H54 (cell line): ENCODE measurements at regions not wholly inside any gene's neighbourhood (a gene's known extent, or its start where the extent isn't known, plus 50 kb on each side); places are given as distances from the start of the nearest gene placed in this dataset.

Experiments used
- DNase-seq: peaks from one replicate; pipeline ENCODE4 v3.0.0; 2011; ENCODE audit warnings: low spot score, mixed read lengths; ENCODE audit not compliant: insufficient read length
- FAIRE-seq: peaks from 3 replicates; lab custom pipeline; 2011; peaks lifted over from hg19 to GRCh38; lab: Jason Lieb, UNC
- POLR2A ChIP-seq: IDR thresholded peaks from 2 replicates; pipeline ENCODE4 v1.6.1; 2011; ENCODE audit warnings: low read depth, mild to moderate bottlenecking, low read length

- DNase-seq (no peak), FAIRE-seq (no peak)
- no peak for TF ChIP-seq POLR2A
Measured at GRCh38 chr7:136078630-136079029, 101.5 kb upstream of the MTPN start.

GRCh38 chr7:136076954-136077353 is 99.8 kb upstream of the MTPN start:
- no peak for DNase-seq
- no peak for TF ChIP-seq POLR2A
- no peak for FAIRE-seq

GRCh38 chr7:136074843-136075242 is 97.7 kb upstream of the MTPN start:
- DNase-seq (no peak), FAIRE-seq (no peak)
- TF ChIP-seq POLR2A: no peak

- DNase-seq (no peak), FAIRE-seq (no peak)
- TF ChIP-seq POLR2A: no peak
Measured at GRCh38 chr7:136072447-136072846, 95.3 kb upstream of the MTPN start.

GRCh38 chr7:136070736-136071505 is 93.8 kb upstream of the MTPN start:
- FAIRE-seq: no peak

GRCh38 chr7:136069840-136070529 is 92.8 kb upstream of the MTPN start:
- no peak for FAIRE-seq
- DNase-seq: no peak
- TF ChIP-seq POLR2A: no peak

More at GRCh38 chr7:136070736-136071505, 93.8 kb upstream of the MTPN start:
- DNase-seq: no peak
- TF ChIP-seq POLR2A: no peak

GRCh38 chr7:136067277-136067676 is 90.1 kb upstream of the MTPN start:
- DNase-seq: no peak
- no peak for TF ChIP-seq POLR2A
- FAIRE-seq: no peak

- TF ChIP-seq POLR2A: no peak
- FAIRE-seq: no peak
- DNase-seq: no peak
Measured at GRCh38 chr7:136066304-136067143, 89.4 kb upstream of the MTPN start.

- TF ChIP-seq POLR2A: no peak
- DNase-seq: no peak
- no peak for FAIRE-seq
Measured at GRCh38 chr7:136064627-136065237, 87.6 kb upstream of the MTPN start.

GRCh38 chr7:136064081-136064480 is 86.9 kb upstream of the MTPN start:
- TF ChIP-seq POLR2A: no peak
- DNase-seq: no peak
- FAIRE-seq: no peak

- no peak for DNase-seq
- TF ChIP-seq POLR2A: no peak
Measured at GRCh38 chr7:136063326-136063666, 86.1 kb upstream of the MTPN start.

GRCh38 chr7:136062625-136063325 is 85.6 kb upstream of the MTPN start:
- FAIRE-seq (no peak), DNase-seq (no peak)
- TF ChIP-seq POLR2A: no peak

More at GRCh38 chr7:136063326-136063666, 86.1 kb upstream of the MTPN start:
- FAIRE-seq: no peak

- FAIRE-seq: no peak
- no peak for DNase-seq
- TF ChIP-seq POLR2A: no peak
Measured at GRCh38 chr7:136061433-136061832, 84.3 kb upstream of the MTPN start.
